GM12872 (cell line): ENCODE measurements at regions not wholly inside any gene's neighbourhood (a gene's known extent, or its start where the extent isn't known, plus 50 kb on each side); places are given as distances from the start of the nearest gene placed in this dataset.

Source experiments
- CTCF ChIP-seq: IDR thresholded peaks from 3 replicates; pipeline ENCODE4 v1.5.1; 2011; ENCODE audit warnings: low read depth, mild to moderate bottlenecking, low read length, moderate library complexity; ENCODE audit not compliant: insufficient read depth

- TF ChIP-seq CTCF = no peak
Observed at GRCh38 chr3:94716326-94717018, 653.6 kb downstream of the NSUN3 start.

- TF ChIP-seq CTCF = no peak
Observed at GRCh38 chr3:94734206-94734605, 671.3 kb downstream of the NSUN3 start.

GRCh38 chr3:94735354-94735753 lies 672.5 kb downstream of the NSUN3 start:
- no peak for TF ChIP-seq CTCF

GRCh38 chr3:94737116-94737515 lies 674.3 kb downstream of the NSUN3 start:
- TF ChIP-seq CTCF = no peak

GRCh38 chr3:94739420-94739819 lies 676.6 kb downstream of the NSUN3 start:
- TF ChIP-seq CTCF = no peak

GRCh38 chr3:94758751-94759150 lies 695.9 kb downstream of the NSUN3 start:
- no peak for TF ChIP-seq CTCF

GRCh38 chr3:94772402-94772801 lies 709.5 kb downstream of the NSUN3 start:
- no peak for TF ChIP-seq CTCF
